ENCODE measurements at regions not wholly inside any gene's neighbourhood (a gene's known extent, or its start where the extent isn't known, plus 50 kb on each side); places are given as distances from the start of the nearest gene placed in this dataset.

GRCh38 chr13:84683448-84683847 lies 801.2 kb upstream of the SLITRK1 start:
- Histone ChIP-seq H3K4me3 (no peak overlapping the region), H3K27me3 (no peaks in the 10 kb centered on the region), H3K4me1 (peaks cover 4% of the 10 kb centered on the region; the same call in 1 of the 2 replicates), H3K36me3 (no peaks in the 10 kb centered on the region), H3K9me3 (replicated peaks) (no peaks in the 10 kb centered on the region), H3K27ac (no peak overlapping the region)
- no peak for DNase-seq

GRCh38 chr13:84677836-84678235 lies 795.6 kb upstream of the SLITRK1 start:
- no peak for DNase-seq
- H3K4me1 ChIP-seq = no peaks in the 10 kb centered on the region
- H3K36me3 ChIP-seq = no peaks in the 10 kb centered on the region
- no peak overlapping the region for H3K4me3 ChIP-seq
- no peaks in the 10 kb centered on the region for H3K27me3 ChIP-seq
- no peaks in the 10 kb centered on the region for H3K9me3 ChIP-seq (replicated peaks)
- H3K27ac ChIP-seq = no peak overlapping the region

- H3K27ac ChIP-seq = no peak overlapping the region
- no peaks in the 10 kb centered on the region for H3K27me3 ChIP-seq
- no peaks in the 10 kb centered on the region for H3K4me1 ChIP-seq
These were observed 790.3 kb upstream of the SLITRK1 start for GRCh38 chr13:84672616-84673015.

GRCh38 chr13:84670245-84670644 lies 788.0 kb upstream of the SLITRK1 start:
- Histone ChIP-seq H3K4me1 (no peaks in the 10 kb centered on the region), H3K27me3 (no peaks in the 10 kb centered on the region), H3K27ac (no peak overlapping the region), H3K9me3 (replicated peaks) (no peaks in the 10 kb centered on the region), H3K36me3 (no peaks in the 10 kb centered on the region), H3K4me3 (no peak overlapping the region)
- no peak for DNase-seq

More at GRCh38 chr13:84672616-84673015, 790.3 kb upstream of the SLITRK1 start:
- Histone ChIP-seq H3K9me3 (replicated peaks) (no peaks in the 10 kb centered on the region), H3K4me3 (no peak overlapping the region), H3K36me3 (no peaks in the 10 kb centered on the region)
- no peak for DNase-seq

GRCh38 chr13:84668637-84669036 lies 786.4 kb upstream of the SLITRK1 start:
- no peaks in the 10 kb centered on the region for H3K27me3 ChIP-seq
- H3K27ac ChIP-seq = no peak overlapping the region
- no peaks in the 10 kb centered on the region for H3K4me1 ChIP-seq
- no peak for DNase-seq
- no peak overlapping the region for H3K4me3 ChIP-seq
- no peaks in the 10 kb centered on the region for H3K36me3 ChIP-seq
- H3K9me3 ChIP-seq (replicated peaks) = no peaks in the 10 kb centered on the region

GRCh38 chr13:84662491-84662890 lies 780.2 kb upstream of the SLITRK1 start:
- Histone ChIP-seq H3K27ac (no peak overlapping the region), H3K36me3 (no peaks in the 10 kb centered on the region), H3K27me3 (no peaks in the 10 kb centered on the region), H3K4me1 (no peaks in the 10 kb centered on the region), H3K9me3 (replicated peaks) (no peaks in the 10 kb centered on the region), H3K4me3 (no peak overlapping the region)
- no peak for DNase-seq

GRCh38 chr13:84661718-84662117 lies 779.4 kb upstream of the SLITRK1 start:
- Histone ChIP-seq H3K4me1 (no peaks in the 10 kb centered on the region), H3K36me3 (no peaks in the 10 kb centered on the region), H3K27ac (no peak overlapping the region), H3K27me3 (no peaks in the 10 kb centered on the region), H3K9me3 (replicated peaks) (no peaks in the 10 kb centered on the region), H3K4me3 (no peak overlapping the region)
- no peak for DNase-seq

GRCh38 chr13:84659359-84659661 lies 777.0 kb upstream of the SLITRK1 start:
- H3K9me3 ChIP-seq (replicated peaks) = no peaks in the 10 kb centered on the region
- DNase-seq = no peak
- H3K27me3 ChIP-seq = no peaks in the 10 kb centered on the region
- H3K4me1 ChIP-seq = no peaks in the 10 kb centered on the region
- H3K4me3 ChIP-seq = no peak overlapping the region
- H3K27ac ChIP-seq = no peak overlapping the region
- no peaks in the 10 kb centered on the region for H3K36me3 ChIP-seq

GRCh38 chr13:84658491-84659358 lies 776.5 kb upstream of the SLITRK1 start:
- Histone ChIP-seq H3K4me1 (no peaks in the 10 kb centered on the region), H3K4me3 (no peak overlapping the region), H3K36me3 (no peaks in the 10 kb centered on the region), H3K27ac (no peak overlapping the region), H3K27me3 (no peaks in the 10 kb centered on the region), H3K9me3 (replicated peaks) (no peaks in the 10 kb centered on the region)
- no peak for DNase-seq

- Histone ChIP-seq H3K36me3 (no peaks in the 10 kb centered on the region), H3K4me1 (peaks cover 11% of the 10 kb centered on the region), H3K9me3 (replicated peaks) (no peaks in the 10 kb centered on the region), H3K27me3 (no peaks in the 10 kb centered on the region), H3K4me3 (no peak overlapping the region), H3K27ac (no peak overlapping the region)
- DNase-seq = no peak
These were observed 773.4 kb upstream of the SLITRK1 start for GRCh38 chr13:84655677-84656076.

GRCh38 chr13:84654654-84655275 lies 772.5 kb upstream of the SLITRK1 start:
- Histone ChIP-seq H3K9me3 (replicated peaks) (no peaks in the 10 kb centered on the region), H3K36me3 (no peaks in the 10 kb centered on the region), H3K4me1 (peaks cover 17% of the 10 kb centered on the region), H3K27ac (no peak overlapping the region), H3K27me3 (no peaks in the 10 kb centered on the region), H3K4me3 (no peak overlapping the region)
- no peak for DNase-seq

GRCh38 chr13:84653915-84654534 lies 771.8 kb upstream of the SLITRK1 start:
- Histone ChIP-seq H3K27me3 (no peaks in the 10 kb centered on the region), H3K9me3 (replicated peaks) (no peaks in the 10 kb centered on the region)
- no peak for DNase-seq

GRCh38 chr13:84651705-84652104 lies 769.4 kb upstream of the SLITRK1 start:
- no peaks in the 10 kb centered on the region for H3K9me3 ChIP-seq (replicated peaks)
- peaks cover 21% of the 10 kb centered on the region for H3K4me1 ChIP-seq
- no peak overlapping the region; the same call in 1 of the 2 replicates for H3K27ac ChIP-seq
- H3K4me3 ChIP-seq = no peak overlapping the region
- no peak for DNase-seq
- H3K27me3 ChIP-seq = no peaks in the 10 kb centered on the region
- no peaks in the 10 kb centered on the region for H3K36me3 ChIP-seq

More at GRCh38 chr13:84653915-84654534, 771.8 kb upstream of the SLITRK1 start:
- H3K27ac ChIP-seq = no peak overlapping the region
- peaks cover 21% of the 10 kb centered on the region for H3K4me1 ChIP-seq
- no peaks in the 10 kb centered on the region for H3K36me3 ChIP-seq
- no peak overlapping the region for H3K4me3 ChIP-seq

- peak; percentile 55 to 81 for DNase-seq
- peak overlapping the region; percentile 38 for H3K27ac ChIP-seq
- no peak overlapping the region for H3K4me3 ChIP-seq
- H3K9me3 ChIP-seq (replicated peaks) = no peaks in the 10 kb centered on the region
- no peaks in the 10 kb centered on the region for H3K27me3 ChIP-seq
- H3K4me1 ChIP-seq = peaks cover 21% of the 10 kb centered on the region
- H3K36me3 ChIP-seq = no peaks in the 10 kb centered on the region
These were observed 769.0 kb upstream of the SLITRK1 start for GRCh38 chr13:84651288-84651687.

- H3K27me3 ChIP-seq = no peaks in the 10 kb centered on the region
- H3K4me1 ChIP-seq = peaks cover 29% of the 10 kb centered on the region
- no peaks in the 10 kb centered on the region for H3K36me3 ChIP-seq
- H3K27ac ChIP-seq = no peak overlapping the region
- no peaks in the 10 kb centered on the region for H3K9me3 ChIP-seq (replicated peaks)
- H3K4me3 ChIP-seq = no peak overlapping the region
- DNase-seq = peak; percentile 7 to 24
These were observed 767.6 kb upstream of the SLITRK1 start for GRCh38 chr13:84649853-84650252.

All from SJCRH30 (cell line).